Motor neuron (in vitro differentiated cells): ENCODE measurements at regions not wholly inside any gene's neighbourhood (a gene's known extent, or its start where the extent isn't known, plus 50 kb on each side); places are given as distances from the start of the nearest gene placed in this dataset.
"Not testable (repeated sequence)": the region's sequence is repeated elsewhere in the genome, so short reads cannot be mapped to it uniquely, and the experiment has no call there.

ENCODE experiments used
- ATAC-seq, 8 experiments: fragments of 200-7000 bp; cut with Tn5 transposase; replicated peaks in 6 of 8; 2 replicates each; pipeline ENCODE4 v1.8.0; 2021; ENCODE audit warnings: mild to moderate bottlenecking in 8 of 8, moderate library complexity in 8 of 8
- H3K27ac ChIP-seq, 2 donors: fragments of 250-450 bp; sonication (Bioruptor Pico); 2 replicates each; pipeline ENCODE4 v1.9.0; 2021; ENCODE audit warnings: antibody characterized with exemption in 2 of 2, mild to moderate bottlenecking in 2 of 2, moderate library complexity in 1 of 2
- H3K4me1 ChIP-seq, 2 donors: fragments of 250-450 bp; sonication (Bioruptor Pico); replicated peaks in 1 of 2; 2 replicates each; pipeline ENCODE4 v1.6.1; 2021; ENCODE audit warnings: antibody characterized with exemption in 2 of 2, mild to moderate bottlenecking in 2 of 2, moderate library complexity in 1 of 2
- H3K4me3 ChIP-seq, 5 donors: fragments of 250-450 bp; sonication (Bioruptor Pico); 2 replicates each; pipeline ENCODE4 v1.9.0; 2021; ENCODE audit warnings: antibody characterized with exemption in 5 of 5, mild to moderate bottlenecking in 5 of 5, moderate library complexity in 4 of 5
- WGBS, 10 experiments: fragments of 450-650 bp; shearing (Covaris generic); methylation state at CpG; one replicate each; pipeline ENCODE4 v1.0.0; 2022; 5-methylcytosine and 5-hydroxymethylcytosine counted together
- in situ Hi-C, 9 experiments: fragments of 400-800 bp; cut with MboI; loops; one replicate each; pipeline ENCODE4 v1.15.0; 2021; ENCODE audit warnings: low sequenced_read_pairs in 9 of 9, low pct_unique_long_range_greater_than_20kb in 2 of 9; ENCODE audit not compliant: unreplicated experiment in 9 of 9

DNA sequence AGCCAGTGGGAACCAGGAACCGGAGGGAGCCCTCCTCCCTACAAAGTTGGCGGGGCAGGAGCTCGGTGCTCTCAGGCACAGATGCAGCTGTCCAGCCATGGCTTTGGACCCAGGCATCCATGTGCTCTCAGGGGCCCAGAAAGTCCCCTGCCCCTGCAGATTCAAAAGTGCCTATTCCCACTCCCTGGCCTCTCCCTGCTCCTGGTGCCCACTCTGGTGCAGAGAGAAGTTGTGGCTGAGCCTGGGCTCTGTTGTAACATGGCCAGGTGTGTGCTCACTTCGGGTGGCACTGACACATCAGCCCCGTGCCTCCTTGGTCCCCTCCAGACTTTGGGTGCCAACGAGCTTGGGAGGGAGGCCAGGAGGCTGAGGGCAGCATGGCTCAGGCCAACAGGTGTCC lies 315.8 kb upstream of the KYNU start:
- H3K27ac ChIP-seq = no peak overlapping the region
- in situ Hi-C loops = no loop called here
- H3K4me3 ChIP-seq = no peak overlapping the region
- no peak for ATAC-seq
- 0 to 80% (median 75%) methylated on average over 1 to 2 of the region's 6 CpGs; no CpG with 5 or more reads in 6 of the 10 experiments for WGBS, 10 experiments
- H3K4me1 ChIP-seq = peaks cover 0 to 3% of the 10 kb centered on the region in 2 donors

DNA sequence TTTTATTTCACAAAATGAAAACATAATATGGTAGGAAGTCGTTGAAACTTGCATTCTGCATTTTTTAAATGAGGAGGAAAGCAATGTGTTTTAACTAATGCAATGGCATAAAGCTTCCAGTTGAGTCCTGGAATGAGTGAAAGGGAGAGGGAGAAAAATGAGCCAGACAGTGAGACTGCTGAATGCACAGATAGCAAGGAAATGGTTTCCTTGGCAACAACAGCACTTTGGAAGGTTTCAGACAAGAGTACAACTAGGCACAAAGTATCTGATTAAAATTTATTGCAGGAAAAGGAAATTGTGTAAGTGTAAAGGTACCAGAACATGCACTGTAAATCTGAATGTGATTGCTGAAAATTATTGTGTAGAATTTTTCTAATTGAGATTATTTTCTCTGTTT lies 320.1 kb upstream of the KYNU start:
- ATAC-seq = peak in 3 of 8 experiments; percentile 41 to 63 (median 49)
- WGBS, 10 experiments = 0 to 33% (median 12%) methylated on average over 1 of the region's 1 CpG; no CpG with 5 or more reads in 2 of the 10 experiments
- H3K4me1 ChIP-seq = peaks cover 0 to 3% of the 10 kb centered on the region in 2 donors
- no peak overlapping the region for H3K27ac ChIP-seq
- in situ Hi-C loops = no loop called here
- no peak overlapping the region for H3K4me3 ChIP-seq

DNA sequence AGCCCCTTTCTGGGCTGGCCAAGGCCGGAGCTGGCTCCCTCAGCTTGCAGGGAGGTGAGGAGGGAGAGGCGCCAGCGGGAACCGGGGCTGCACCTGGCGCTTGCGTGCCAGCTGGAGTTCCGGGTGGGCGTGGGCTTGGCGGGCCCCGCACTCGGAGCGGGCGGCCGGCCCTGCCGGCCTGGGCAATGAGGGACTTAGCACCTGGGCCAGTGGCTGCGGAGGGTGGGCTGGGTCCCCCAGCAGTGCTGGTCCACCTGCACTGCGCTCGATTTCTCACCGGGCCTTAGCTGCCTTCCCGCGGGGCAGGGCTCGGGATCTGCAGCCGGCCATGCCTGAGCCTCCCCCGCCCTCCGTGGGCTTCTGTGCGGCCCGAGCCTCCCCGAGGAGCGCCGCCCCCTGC lies 331.5 kb upstream of the KYNU start:
- not testable (repeated sequence) for H3K4me3 ChIP-seq, ATAC-seq, H3K27ac ChIP-seq, H3K4me1 ChIP-seq
- WGBS, 10 experiments = 80% methylated on average over 1 of the region's 30 CpGs; no CpG with 5 or more reads in 9 of the 10 experiments
- in situ Hi-C loops = loop anchor here in 1 of 9 experiments (25.0 kb wide), 1 partner anchor 91 kb away; no protein-coding TSS in a partner anchor

DNA sequence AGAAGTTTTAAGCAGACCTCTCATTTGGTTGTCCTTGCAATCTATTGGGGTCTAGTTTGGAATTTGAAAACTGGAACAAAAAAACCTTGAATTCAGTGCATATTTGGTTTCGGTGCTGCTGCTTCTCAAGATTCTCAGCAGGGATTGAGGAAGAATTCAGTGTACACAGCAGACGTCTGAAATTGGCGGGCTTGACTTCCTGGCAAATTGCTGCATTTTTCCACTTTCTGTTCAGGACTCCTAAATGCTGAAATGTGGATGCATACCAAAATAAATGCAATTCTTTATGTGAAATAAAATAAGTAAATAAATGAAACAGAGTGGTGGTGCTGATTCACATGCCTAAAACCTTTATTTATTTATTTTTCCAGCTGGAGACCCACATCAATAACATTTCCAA lies 332.4 kb upstream of the KYNU start:
- in situ Hi-C loops = loop anchor here in 1 of 9 experiments (25.0 kb wide), 1 partner anchor 92 kb away; no protein-coding TSS in a partner anchor
- Histone ChIP-seq H3K4me3 (no peak overlapping the region), H3K27ac (no peak overlapping the region), H3K4me1 (peaks cover 0 to 5% of the 10 kb centered on the region in 2 donors)
- ATAC-seq = no peak
- 0 to 95% (median 76%) methylated on average over 2 to 3 of the region's 3 CpGs; no CpG with 5 or more reads in 4 of the 10 experiments for WGBS, 10 experiments

DNA sequence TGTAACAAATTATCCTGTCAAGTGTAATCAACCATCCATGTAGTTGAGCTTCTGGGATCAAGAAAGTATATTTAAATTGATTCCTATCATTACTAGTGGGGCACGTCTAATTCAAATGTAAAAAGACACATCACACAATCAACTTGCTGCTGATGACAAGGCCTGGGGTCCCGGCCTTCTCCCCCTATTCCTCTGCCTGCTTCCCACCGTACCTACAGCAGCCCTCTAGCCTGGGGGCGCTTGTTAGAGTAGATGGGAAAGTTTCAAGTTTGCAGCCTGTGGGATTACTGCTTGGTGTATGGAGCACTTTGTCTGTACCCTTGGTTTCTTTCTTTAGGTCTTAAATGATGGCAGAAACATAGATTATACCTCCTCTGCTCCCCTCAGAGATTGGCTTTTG lies 333.3 kb upstream of the KYNU start:
- Histone ChIP-seq H3K4me1 (peaks cover 0 to 5% of the 10 kb centered on the region in 2 donors), H3K4me3 (no peak overlapping the region), H3K27ac (no peak overlapping the region)
- in situ Hi-C loops = loop anchor here in 1 of 9 experiments (25.0 kb wide), 1 partner anchor 93 kb away; no protein-coding TSS in a partner anchor
- 17 to 93% (median 82%) methylated on average over 2 to 4 of the region's 4 CpGs; no CpG with 5 or more reads in 5 of the 10 experiments for WGBS, 10 experiments
- no peak for ATAC-seq

DNA sequence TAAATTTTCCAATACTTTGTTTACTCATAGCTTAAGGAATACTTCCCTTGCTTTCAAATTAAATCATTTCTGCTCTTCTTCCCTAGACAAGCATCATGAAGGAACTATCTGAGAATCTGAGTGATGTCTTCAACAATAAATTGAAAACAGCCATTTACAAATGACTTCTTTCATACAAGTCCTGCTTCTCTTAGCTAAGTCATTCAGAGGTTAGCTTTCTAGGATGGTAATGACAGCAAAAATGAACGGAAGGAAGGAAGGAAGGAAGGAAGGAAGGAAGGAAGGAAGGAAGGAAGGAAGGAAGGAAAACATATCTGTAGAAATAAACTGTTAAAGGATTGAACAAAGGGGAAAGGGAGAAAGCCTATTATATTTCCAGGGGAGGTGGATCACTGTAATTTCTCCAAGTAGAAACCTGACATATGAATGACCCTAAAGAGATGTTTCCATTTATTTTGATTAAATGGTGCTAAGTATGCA lies 335.0 kb upstream of the KYNU start:
- Histone ChIP-seq H3K4me3 (no peak overlapping the region), H3K27ac (no peak overlapping the region), H3K4me1 (peaks cover 0 to 5% of the 10 kb centered on the region in 2 donors)
- WGBS, 10 experiments = 0 to 78% methylated on average over 1 of the region's 1 CpG; no CpG with 5 or more reads in 8 of the 10 experiments
- no peak for ATAC-seq
- in situ Hi-C loops = loop anchor here in 1 of 9 experiments (25.0 kb wide), 1 partner anchor 95 kb away; no protein-coding TSS in a partner anchor

DNA sequence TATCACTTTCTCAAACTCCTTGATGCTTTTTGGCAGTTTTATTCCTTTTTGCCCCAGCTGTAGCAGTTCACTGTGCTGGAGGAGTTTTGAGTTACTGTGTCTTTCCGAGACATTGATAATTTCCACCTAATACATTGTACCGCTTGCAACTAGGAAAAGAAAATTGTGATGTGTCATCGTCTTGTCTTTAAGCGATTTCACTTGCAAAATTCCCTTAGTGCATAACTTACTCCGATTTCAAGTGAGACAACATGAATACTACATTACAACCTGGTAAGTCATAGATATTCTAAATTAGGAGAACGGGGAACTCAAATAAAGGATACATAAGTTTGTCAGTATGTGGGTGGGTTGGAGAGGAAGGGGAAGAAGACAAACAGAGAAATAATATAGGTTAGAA lies 340.5 kb upstream of the KYNU start:
- in situ Hi-C loops = loop anchor here in 1 of 9 experiments (25.0 kb wide), 1 partner anchor 100 kb away; no protein-coding TSS in a partner anchor
- ATAC-seq = peak in 1 of 8 experiments; percentile 53
- Histone ChIP-seq H3K4me3 (no peak overlapping the region), H3K4me1 (peaks cover 6 to 8% of the 10 kb centered on the region in 2 donors), H3K27ac (no peak overlapping the region)
- WGBS, 10 experiments = 4 to 100% (median 82%) methylated on average over 3 to 6 of the region's 6 CpGs; no CpG with 5 or more reads in 1 of the 10 experiments

DNA sequence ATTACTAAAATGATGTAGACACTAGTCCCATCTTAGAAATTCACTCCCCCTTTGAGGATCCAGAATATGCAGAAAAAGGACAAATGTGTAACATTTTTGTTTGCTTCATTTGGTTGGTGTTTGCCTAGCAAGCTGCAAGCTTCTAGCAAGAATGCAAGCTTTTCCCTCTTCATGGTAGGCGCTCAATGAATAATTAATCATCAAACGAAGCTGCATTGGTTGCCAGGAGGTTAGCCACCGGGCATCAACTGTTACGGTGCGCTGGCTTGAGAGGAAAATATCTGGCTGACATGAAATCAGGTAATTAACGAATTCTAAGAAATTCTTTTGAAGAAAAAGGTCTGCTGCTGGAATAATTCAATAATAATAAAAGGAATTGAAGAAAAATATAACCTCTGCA lies 341.0 kb upstream of the KYNU start:
- no peak overlapping the region for H3K4me3 ChIP-seq
- WGBS, 10 experiments = 2 to 100% (median 48%) methylated on average over 1 to 6 of the region's 6 CpGs; no CpG with 5 or more reads in 1 of the 10 experiments
- in situ Hi-C loops = loop anchor here in 1 of 9 experiments (25.0 kb wide), 1 partner anchor 101 kb away; no protein-coding TSS in a partner anchor
- no peak overlapping the region for H3K27ac ChIP-seq
- H3K4me1 ChIP-seq = peaks cover 8% of the 10 kb centered on the region in 2 donors
- ATAC-seq = peak in 2 of 8 experiments; percentile 33 to 88

DNA sequence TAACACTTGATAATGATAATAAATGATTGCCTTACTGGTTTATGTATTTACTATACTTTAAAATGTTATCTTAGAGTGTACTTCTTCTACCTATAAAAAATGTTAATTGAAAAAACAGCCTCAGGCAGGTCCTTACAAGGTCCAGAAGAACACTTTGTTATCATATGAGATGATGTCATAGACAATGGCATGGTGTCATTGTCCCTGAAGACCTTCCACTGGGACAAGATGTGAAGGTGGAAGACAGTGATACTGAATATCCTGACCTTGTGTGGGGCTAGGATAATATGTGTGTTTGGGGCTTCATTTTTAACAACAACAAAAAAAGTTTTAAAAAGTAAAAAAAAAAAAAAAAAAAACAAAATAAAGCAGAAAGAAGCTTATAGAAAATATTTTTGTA lies 342.2 kb upstream of the KYNU start:
- Histone ChIP-seq H3K27ac (no peak overlapping the region), H3K4me3 (no peak overlapping the region), H3K4me1 (peaks cover 5 to 13% of the 10 kb centered on the region in 2 donors)
- no peak for ATAC-seq
- in situ Hi-C loops = loop anchor here in 1 of 9 experiments (25.0 kb wide), 1 partner anchor 102 kb away; no protein-coding TSS in a partner anchor

DNA sequence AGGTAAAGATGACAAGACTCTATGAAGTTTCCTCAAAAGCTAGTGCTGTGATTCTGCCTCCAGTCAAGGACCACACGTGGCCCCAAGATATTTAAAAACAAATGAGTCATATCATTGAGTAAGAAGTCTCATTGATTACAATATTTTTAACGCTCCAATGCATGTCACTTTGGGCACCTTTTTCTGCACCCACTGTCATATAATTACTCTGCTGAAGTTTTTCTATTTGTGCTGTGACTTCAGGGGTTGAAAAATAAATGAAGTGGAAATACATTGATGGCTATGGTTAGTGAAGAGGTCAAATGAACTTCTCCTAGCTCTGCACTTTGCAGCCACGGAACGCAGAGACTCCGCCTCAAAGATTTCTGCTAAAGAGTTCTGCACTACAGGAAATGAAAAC lies 344.3 kb upstream of the KYNU start:
- 0 to 73% (median 56%) methylated on average over 2 to 5 of the region's 5 CpGs; no CpG with 5 or more reads in 3 of the 10 experiments for WGBS, 10 experiments
- in situ Hi-C loops = loop anchor here in 1 of 9 experiments (25.0 kb wide), 1 partner anchor 104 kb away; no protein-coding TSS in a partner anchor

DNA sequence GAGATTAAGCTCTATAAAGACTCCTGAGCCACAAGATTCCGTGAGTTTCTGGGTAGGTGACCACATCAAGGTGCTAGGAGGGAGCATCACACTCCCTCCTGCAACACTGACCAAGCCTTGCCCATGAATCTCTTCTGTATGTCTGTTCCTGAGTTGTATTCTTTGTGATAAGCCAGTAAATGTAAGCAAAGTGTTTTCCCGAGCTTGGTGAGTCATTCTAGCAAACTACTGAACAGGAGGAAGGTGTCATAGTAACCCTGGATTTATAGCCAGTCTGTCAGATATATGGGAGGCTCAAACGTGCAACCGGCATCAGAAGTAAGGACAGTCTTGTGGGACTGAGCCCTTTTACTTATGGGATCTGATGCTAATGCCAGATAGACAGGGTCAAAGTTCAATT lies 346.1 kb upstream of the KYNU start:
- 0 to 60% (median 33%) methylated on average over 1 to 4 of the region's 4 CpGs; no CpG with 5 or more reads in 2 of the 10 experiments for WGBS, 10 experiments
- peak in 5 of 8 experiments; percentile 89 to 95 (median 94) for ATAC-seq
- in situ Hi-C loops = loop anchor here in 1 of 9 experiments (25.0 kb wide), 1 partner anchor 106 kb away; no protein-coding TSS in a partner anchor
- H3K4me1 ChIP-seq = peaks cover 7 to 8% of the 10 kb centered on the region in 2 donors
- H3K4me3 ChIP-seq = no peak overlapping the region
- H3K27ac ChIP-seq = no peak overlapping the region

More for the DNA sequence above, 344.3 kb upstream of the KYNU start:
- ATAC-seq = peak in 4 of 8 experiments; percentile 22 to 60 (median 52)
- H3K27ac ChIP-seq = no peak overlapping the region
- peaks cover 9 to 13% of the 10 kb centered on the region in 2 donors for H3K4me1 ChIP-seq
- H3K4me3 ChIP-seq = no peak overlapping the region

DNA sequence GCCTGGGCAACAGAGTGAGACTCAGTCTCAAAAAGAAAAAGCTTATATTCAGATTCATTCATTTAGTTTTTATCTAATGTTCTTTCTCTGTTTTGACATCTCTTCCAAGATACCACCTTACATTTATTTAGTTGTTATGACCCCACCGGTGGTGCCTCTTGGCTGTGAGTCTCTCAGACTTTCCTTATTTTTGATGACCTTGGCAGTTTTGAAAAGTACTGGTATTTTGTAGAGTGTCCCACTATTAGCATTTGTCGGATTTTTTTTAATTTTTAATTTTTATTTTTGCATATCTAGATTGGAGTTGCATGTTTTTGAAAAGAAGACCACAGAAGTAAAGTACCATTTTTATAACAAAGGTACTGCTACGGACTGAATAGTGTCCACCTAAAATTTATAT lies 351.7 kb upstream of the KYNU start:
- no peak for ATAC-seq
- H3K4me1 ChIP-seq = peaks cover 0 to 3% of the 10 kb centered on the region in 2 donors
- no peak overlapping the region for H3K27ac ChIP-seq
- in situ Hi-C loops = loop anchor here in 1 of 9 experiments (25.0 kb wide), 1 partner anchor 112 kb away; no protein-coding TSS in a partner anchor
- no peak overlapping the region for H3K4me3 ChIP-seq
- WGBS, 10 experiments = 11 to 100% (median 64%) methylated on average over 1 to 3 of the region's 3 CpGs

DNA sequence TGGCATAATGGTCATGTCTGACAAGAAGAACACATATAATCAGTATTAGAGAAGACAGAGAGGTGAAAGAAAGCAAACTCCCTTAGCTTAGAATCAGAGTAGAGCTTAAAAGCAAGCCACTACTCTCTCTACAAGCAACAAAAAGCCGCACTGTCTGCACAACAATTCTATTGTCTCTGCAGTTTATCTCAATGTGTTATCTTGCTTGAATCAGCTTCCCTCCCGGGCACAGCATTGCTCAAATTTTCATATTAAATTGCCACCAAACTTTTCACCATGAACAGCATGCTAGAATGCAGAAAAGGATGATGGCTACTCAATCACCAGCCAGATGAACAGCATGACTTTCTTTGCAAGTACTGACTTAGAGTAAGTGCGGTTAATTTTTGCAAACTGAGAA lies 356.0 kb upstream of the KYNU start:
- in situ Hi-C loops = no loop called here
- Histone ChIP-seq H3K4me1 (no peaks in the 10 kb centered on the region), H3K4me3 (no peak overlapping the region), H3K27ac (no peak overlapping the region)
- 0 to 88% (median 79%) methylated on average over 1 to 3 of the region's 3 CpGs; no CpG with 5 or more reads in 1 of the 10 experiments for WGBS, 10 experiments
- ATAC-seq = no peak
